T-cell (primary cell): ENCODE measurements at regions not wholly inside any gene's neighbourhood (a gene's known extent, or its start where the extent isn't known, plus 50 kb on each side); places are given as distances from the start of the nearest gene placed in this dataset.

Experiments used
- ATAC-seq, 4 experiments: fragments of 200-7000 bp in 3 of 4; fragments of 150-1000 bp in 1 of 4; cut with Tn5 transposase; replicated peaks in 1 of 4; 1 replicate in 3 of 4; 2 replicates in 1 of 4; pipeline ENCODE4 v1.10.0; 2021; ENCODE audit warnings: moderate library complexity in 3 of 4, mild to moderate bottlenecking in 2 of 4, moderate number of reproducible peaks in 1 of 4
- CTCF ChIA-PET, 2 donors: fragments of 300-600 bp; sonication (Branson Sonifier 250); formaldehyde crosslinking; loops; one replicate each; lab custom pipeline; 2022; ENCODE audit warnings: antibody characterized with exemption in 2 of 2; lab: Charles Lee
- POLR2A ChIA-PET, 2 donors: fragments of 300-600 bp; sonication (Branson Sonifier 250); formaldehyde crosslinking; loops; one replicate each; lab custom pipeline; 2022; ENCODE audit warnings: antibody characterized with exemption in 2 of 2; lab: Charles Lee
- DNase-seq, 35 experiments: peaks; one replicate each; pipeline versions ENCODE4 v3.0.0 to v3.0.0-alpha.2; 2013 to 2023
- H3K27ac ChIP-seq: one replicate; pipeline ENCODE4 v1.5.1; 2013; ENCODE audit warnings: low read length
- H3K27me3 ChIP-seq, 2 experiments: replicated peaks in 1 of 2; 1 replicate in 1 of 2; 2 replicates in 1 of 2; pipeline versions ENCODE4 v1.6.1 to v1.7.0; 2013; ENCODE audit warnings: low read length in 1 of 2, mixed read lengths in 1 of 2; ENCODE audit not compliant: control insufficient read depth in 2 of 2, insufficient read depth in 2 of 2; ENCODE audit errors: extremely low read depth in 1 of 2
- H3K36me3 ChIP-seq, 2 donors: 1 replicate in 1 of 2; 2 replicates in 1 of 2; pipeline versions ENCODE4 v1.6.1 to v1.7.0; 2013; ENCODE audit warnings: low read length in 1 of 2; ENCODE audit not compliant: control insufficient read depth in 2 of 2, insufficient read depth in 1 of 2; ENCODE audit errors: extremely low read depth in 1 of 2
- H3K4me1 ChIP-seq, 2 experiments: 1 replicate in 1 of 2; 2 replicates in 1 of 2; pipeline versions ENCODE4 v1.6.1 to v1.7.0; 2013; ENCODE audit warnings: low read length in 2 of 2, mixed read lengths in 1 of 2; ENCODE audit not compliant: insufficient read depth in 2 of 2, control insufficient read depth in 1 of 2; ENCODE audit errors: extremely low read depth in 1 of 2
- H3K4me3 ChIP-seq, 2 donors: 1 replicate in 1 of 2; 2 replicates in 1 of 2; pipeline versions ENCODE4 v1.5.1 to v1.7.0; 2013; ENCODE audit warnings: mild to moderate bottlenecking in 2 of 2, low read length in 1 of 2, moderate library complexity in 1 of 2; ENCODE audit not compliant: control insufficient read depth in 1 of 2; ENCODE audit errors: extremely low read depth in 1 of 2
- H3K9me3 ChIP-seq: 2 replicates; pipeline ENCODE4 v1.7.0; 2013
- H3K27ac Mint-ChIP-seq, 2 donors: one replicate each; pipeline ENCODE4 v1.8.0; 2020 to 2021; ENCODE audit warnings: mild to moderate bottlenecking in 2 of 2, mixed read lengths in 2 of 2
- H3K27me3 Mint-ChIP-seq, 2 donors: one replicate each; pipeline ENCODE4 v1.8.0; 2021 to 2022; ENCODE audit warnings: mixed read lengths in 2 of 2
- H3K36me3 Mint-ChIP-seq: one replicate; pipeline ENCODE4 v1.8.0; 2021; ENCODE audit warnings: mixed read lengths
- H3K4me1 Mint-ChIP-seq, 3 donors: one replicate each; pipeline ENCODE4 v1.8.0; 2020 to 2022; ENCODE audit warnings: mixed read lengths in 3 of 3, mild to moderate bottlenecking in 1 of 3
- H3K4me3 Mint-ChIP-seq, 3 donors: one replicate each; pipeline ENCODE4 v1.8.0; 2020 to 2022; ENCODE audit warnings: mild to moderate bottlenecking in 3 of 3, mixed read lengths in 3 of 3, moderate library complexity in 3 of 3
- H3K9me3 Mint-ChIP-seq, 3 donors: one replicate each; pipeline ENCODE4 v1.8.0; 2020 to 2022; ENCODE audit warnings: mixed read lengths in 3 of 3
- WGBS: methylation state at CpG from one replicate; pipeline ENCODE4 v1.1.5; 2013; ENCODE audit warnings: missing lambda C conversion rate; ENCODE audit not compliant: insufficient coverage; 5-methylcytosine and 5-hydroxymethylcytosine counted together

DNA sequence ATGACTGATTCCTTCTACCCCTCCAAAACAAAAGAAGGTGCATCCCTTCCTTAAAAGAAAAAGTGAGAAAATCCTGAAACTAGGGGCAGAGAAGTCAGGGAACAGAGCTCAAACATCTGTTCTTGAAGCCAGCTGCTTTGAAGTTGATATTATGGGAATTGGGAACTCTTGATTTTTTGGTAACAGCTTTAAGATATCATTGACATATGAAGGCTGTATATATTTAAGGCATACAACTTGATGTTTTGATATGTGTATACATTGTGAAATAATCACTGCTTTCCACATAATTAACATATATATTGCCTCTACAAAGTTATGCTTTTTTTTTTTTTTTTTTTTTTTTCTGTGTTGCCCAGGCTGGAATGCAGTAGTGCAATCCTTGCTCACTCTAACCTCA is 117.1 kb downstream of the AKAP11 start:
- H3K4me1 ChIP-seq: peaks cover 29 to 31% of the 10 kb centered on the region in 2 experiments
- H3K36me3 ChIP-seq: no peaks in the 10 kb centered on the region
- no peaks in the 10 kb centered on the region for H3K27me3 ChIP-seq
- ChIA-PET POLR2A (interaction anchor here (0.7 kb wide), 2 partner anchors 16 to 665 kb away, joined by 4 to 7 read pairs; no protein-coding TSS in a partner anchor), CTCF (interaction anchor here (0.6 to 0.7 kb wide), 2 partner anchors 17 to 88 kb away, joined by 3 to 5 read pairs; no protein-coding TSS in a partner anchor)
- Mint-ChIP-seq H3K4me3 (no peak overlapping the region), H3K4me1 (peaks cover 49 to 58% (median 53%) of the 10 kb centered on the region in 3 donors), H3K9me3 (peaks cover 0 to 3% (median 2%) of the 10 kb centered on the region in 3 donors), H3K36me3 (no peaks in the 10 kb centered on the region), H3K27me3 (no peaks in the 10 kb centered on the region), H3K27ac (peak overlapping the region in 1 of 2 donors; percentile 13)
- no peak for DNase-seq
- no peaks in the 10 kb centered on the region for H3K9me3 ChIP-seq
- no peak for ATAC-seq
- no peak overlapping the region for H3K27ac ChIP-seq
- no peak overlapping the region for H3K4me3 ChIP-seq

DNA sequence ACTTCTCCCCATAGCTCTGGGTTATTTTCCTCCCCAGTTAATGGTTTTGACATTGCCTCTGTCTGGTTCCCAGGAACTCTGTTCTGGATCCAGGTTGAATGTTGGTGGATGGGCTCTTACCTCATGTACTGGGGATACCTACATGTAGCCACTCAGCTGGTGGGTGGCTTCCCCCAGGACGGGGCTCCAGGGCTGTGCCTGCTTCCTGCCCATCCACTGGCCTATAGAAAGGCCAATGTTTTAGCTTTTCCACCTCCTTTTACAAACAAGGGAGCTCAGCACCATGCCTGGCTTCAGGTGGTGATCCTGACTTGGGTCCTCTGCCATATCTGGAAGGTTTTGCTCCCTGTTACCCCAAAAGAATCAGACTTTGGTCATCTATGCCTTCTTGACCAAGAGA is 120.2 kb downstream of the AKAP11 start:
- peak overlapping the region; percentile 79 for H3K27ac ChIP-seq

DNA sequence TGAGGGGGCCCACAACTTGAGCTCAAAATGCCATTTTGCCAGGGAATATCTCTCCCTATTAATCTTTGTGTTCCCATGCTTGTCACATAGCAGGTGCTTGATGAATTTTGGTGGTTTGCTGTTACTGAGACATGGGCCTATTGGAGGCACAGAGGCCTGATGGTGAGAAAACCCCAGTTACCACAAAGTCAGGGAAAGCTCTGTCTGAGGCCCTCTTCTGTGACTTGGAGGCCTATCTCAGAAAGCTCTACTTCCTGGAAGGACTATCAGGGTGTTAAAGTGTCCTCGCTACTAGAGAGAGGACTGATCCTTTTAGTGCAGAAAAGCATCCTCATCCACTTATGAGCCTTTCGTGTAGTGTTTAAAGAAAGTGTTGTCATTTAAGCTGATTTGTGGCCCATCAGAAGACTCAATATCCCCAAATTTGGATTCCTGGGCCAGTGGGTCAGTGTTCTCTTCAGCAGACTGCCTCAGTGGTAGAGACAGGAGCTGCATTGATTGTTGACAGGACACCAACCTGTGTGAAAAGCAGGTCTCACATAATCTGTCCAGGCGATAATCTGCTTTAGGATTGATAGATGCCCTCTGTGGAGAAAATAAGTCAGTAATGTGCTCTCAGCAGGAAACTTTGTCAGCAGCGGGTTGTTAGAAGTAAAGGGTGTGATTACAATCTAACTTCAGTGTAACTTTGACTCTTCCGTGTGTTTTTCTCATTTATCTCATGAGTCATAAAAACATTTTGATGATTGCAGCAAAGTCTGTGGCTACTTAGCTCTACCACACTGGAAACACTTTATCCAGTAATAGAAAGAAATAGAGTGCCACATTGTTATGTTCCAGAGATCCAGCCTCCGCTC is 121.0 kb downstream of the AKAP11 start:
- Histone ChIP-seq H3K36me3 (no peaks in the 10 kb centered on the region), H3K27me3 (no peaks in the 10 kb centered on the region), H3K4me1 (peaks cover 52 to 56% of the 10 kb centered on the region in 2 experiments), H3K4me3 (no peak overlapping the region), H3K27ac (peak overlapping the region; percentile 79), H3K9me3 (no peaks in the 10 kb centered on the region)
- Mint-ChIP-seq H3K27ac (peak overlapping the region; percentile 98), H3K36me3 (no peaks in the 10 kb centered on the region), H3K9me3 (peaks cover 2 to 4% (median 3%) of the 10 kb centered on the region in 3 donors), H3K27me3 (no peaks in the 10 kb centered on the region), H3K4me3 (peak overlapping the region; percentile 22 to 71 (median 51)), H3K4me1 (peaks cover 69 to 81% (median 73%) of the 10 kb centered on the region in 3 donors)
- DNase-seq (peak in 5 of 35 experiments; percentile 14 to 62 (median 22)), ATAC-seq (peak; percentile 64 to 78 (median 76))
- 20% methylated on average over 2 of the region's 6 CpGs for WGBS
- ChIA-PET POLR2A (interaction anchor here in 1 of 2 donors (1.0 kb wide), 1 partner anchor 1189 kb away, joined by 3 read pairs; no protein-coding TSS in a partner anchor), CTCF (interaction anchor here in 1 of 2 donors (0.5 to 1.5 kb wide), 4 partner anchors 13 to 1507 kb away, joined by 3 to 5 read pairs (median 3); no protein-coding TSS in a partner anchor)

More for the DNA sequence above, 120.2 kb downstream of the AKAP11 start:
- CTCF ChIA-PET: interaction anchor here (0.6 to 1.0 kb wide), 5 partner anchors 14 to 74 kb away, joined by 3 to 4 read pairs (median 3); no protein-coding TSS in a partner anchor
- H3K27me3 Mint-ChIP-seq: no peaks in the 10 kb centered on the region
- H3K4me3 Mint-ChIP-seq: peak overlapping the region in 1 of 3 donors; percentile 71
- Histone ChIP-seq H3K27me3 (no peaks in the 10 kb centered on the region), H3K36me3 (no peaks in the 10 kb centered on the region), H3K9me3 (no peaks in the 10 kb centered on the region), H3K4me3 (no peak overlapping the region), H3K4me1 (peaks cover 55 to 59% of the 10 kb centered on the region in 2 experiments)
- H3K36me3 Mint-ChIP-seq: no peaks in the 10 kb centered on the region
- H3K4me1 Mint-ChIP-seq: peaks cover 70 to 81% (median 78%) of the 10 kb centered on the region in 3 donors
- ATAC-seq (no peak), DNase-seq (no peak)
- 33% methylated on average over 1 of the region's 1 CpG for WGBS
- POLR2A ChIA-PET: interaction anchor here in 1 of 2 donors (0.6 to 1.0 kb wide), 2 partner anchors 14 to 1188 kb away, joined by 3 read pairs; no protein-coding TSS in a partner anchor
- peak overlapping the region; percentile 98 for H3K27ac Mint-ChIP-seq
- H3K9me3 Mint-ChIP-seq: peaks cover 0 to 3% (median 2%) of the 10 kb centered on the region in 3 donors

DNA sequence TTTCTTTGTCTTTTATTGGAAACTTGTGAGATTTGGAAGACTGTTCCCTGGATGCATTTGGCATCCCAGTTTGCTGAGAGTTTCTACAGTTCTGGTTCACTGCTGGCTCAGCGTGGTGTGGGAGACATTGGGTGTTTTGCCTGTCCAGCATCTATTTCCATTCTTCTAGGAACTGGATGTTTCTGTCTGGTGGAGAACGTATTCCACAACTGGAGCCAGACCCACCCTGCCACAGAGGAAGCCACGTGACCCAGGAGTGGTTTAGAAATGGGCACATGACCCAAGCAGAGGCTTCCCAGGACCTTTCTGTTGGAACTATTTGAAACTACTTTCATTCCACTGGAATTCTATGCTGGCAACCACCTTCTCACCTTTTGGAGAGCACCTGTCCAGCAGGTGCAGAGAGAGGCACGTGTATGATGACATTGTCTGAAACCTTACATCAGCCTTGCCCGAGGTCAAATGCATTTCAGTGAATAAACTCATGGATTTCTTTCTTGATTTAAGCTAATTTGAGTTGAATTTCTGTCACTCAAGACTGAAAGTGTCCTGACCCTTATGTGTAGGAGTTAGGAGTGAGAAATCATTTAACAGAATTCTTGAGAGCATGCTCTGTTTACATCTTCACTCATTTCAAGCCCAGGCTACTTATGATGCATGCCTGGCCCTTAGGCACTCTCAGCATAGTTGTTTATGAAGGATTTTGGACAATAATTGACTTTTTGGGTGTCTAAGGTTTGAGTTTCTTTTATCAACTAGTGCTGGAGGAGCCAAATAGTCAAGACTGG is 121.8 kb downstream of the AKAP11 start:
- H3K27me3 Mint-ChIP-seq: no peaks in the 10 kb centered on the region
- CTCF ChIA-PET: interaction anchor here in 1 of 2 donors (1.5 kb wide), 1 partner anchor 85 kb away, joined by 5 read pairs; no protein-coding TSS in a partner anchor
- peaks cover 62 to 73% (median 65%) of the 10 kb centered on the region in 3 donors for H3K4me1 Mint-ChIP-seq
- Histone ChIP-seq H3K27ac (peak overlapping the region; percentile 79), H3K4me1 (peaks cover 46 to 51% of the 10 kb centered on the region in 2 experiments), H3K36me3 (no peaks in the 10 kb centered on the region), H3K27me3 (no peaks in the 10 kb centered on the region), H3K4me3 (no peak overlapping the region), H3K9me3 (no peaks in the 10 kb centered on the region)
- peak overlapping the region; percentile 45 to 71 (median 70) for H3K4me3 Mint-ChIP-seq
- no peak for ATAC-seq
- peaks cover 2 to 4% (median 3%) of the 10 kb centered on the region in 3 donors for H3K9me3 Mint-ChIP-seq
- POLR2A ChIA-PET: no interaction called here
- 37% methylated on average over 2 of the region's 5 CpGs for WGBS
- no peaks in the 10 kb centered on the region for H3K36me3 Mint-ChIP-seq
- H3K27ac Mint-ChIP-seq: peak overlapping the region; percentile 98
- DNase-seq: no peak

DNA sequence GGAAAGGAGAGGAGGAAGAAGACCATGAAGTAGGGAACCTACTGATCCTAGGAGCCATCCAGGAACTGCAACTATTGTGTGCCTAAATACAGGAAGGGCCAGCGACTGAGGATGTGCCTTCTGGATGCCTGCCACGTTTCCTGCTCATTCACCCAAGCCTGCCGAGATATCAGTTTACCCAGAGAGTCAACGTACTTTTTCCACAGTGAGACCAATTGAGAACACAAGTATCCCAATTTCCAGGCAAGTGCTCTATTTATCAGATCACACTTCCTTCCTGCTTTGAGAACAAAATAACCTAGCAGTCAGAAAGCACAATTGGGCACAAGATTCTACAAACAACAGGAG is 122.4 kb downstream of the AKAP11 start:
- WGBS: 41% methylated on average over 4 of the region's 4 CpGs
- ChIA-PET POLR2A (no interaction called here), CTCF (no interaction called here)
- Mint-ChIP-seq H3K27ac (peak overlapping the region; percentile 98), H3K4me1 (peaks cover 60 to 70% (median 63%) of the 10 kb centered on the region in 3 donors), H3K36me3 (no peaks in the 10 kb centered on the region), H3K27me3 (no peaks in the 10 kb centered on the region), H3K9me3 (peaks cover 2 to 4% (median 3%) of the 10 kb centered on the region in 3 donors), H3K4me3 (peak overlapping the region; percentile 45 to 71 (median 70))
- H3K27me3 ChIP-seq: no peaks in the 10 kb centered on the region
- H3K4me3 ChIP-seq: no peak overlapping the region
- no peak for DNase-seq
- no peaks in the 10 kb centered on the region for H3K9me3 ChIP-seq
- H3K27ac ChIP-seq: peak overlapping the region; percentile 79
- H3K4me1 ChIP-seq: peaks cover 46 to 51% of the 10 kb centered on the region in 2 experiments
- no peaks in the 10 kb centered on the region for H3K36me3 ChIP-seq
- no peak for ATAC-seq
